Prostate gland (tissue), 2 donors: ENCODE measurements at regions not wholly inside any gene's neighbourhood (a gene's known extent, or its start where the extent isn't known, plus 50 kb on each side); places are given as distances from the start of the nearest gene placed in this dataset.

ENCODE experiments used
- POLR2A ChIP-seq: fragments of 450-650 bp; IDR thresholded peaks from one replicate; pipeline ENCODE4 v1.6.1; 2016; ENCODE audit warnings: antibody characterized with exemption, mild to moderate bottlenecking
- TF ChIP-seq, protein P1 (sequence below), 4 experiments: fragments of 200-600 bp in 2 of 4; fragments of 450-650 bp in 2 of 4; sonication (generic) in 2 of 4; IDR thresholded peaks; 1 replicate in 3 of 4; 2 replicates in 1 of 4; pipeline ENCODE4 v1.5.1; 2016 to 2019; ENCODE audit warnings: antibody characterized with exemption in 4 of 4, mild to moderate bottlenecking in 2 of 4, moderate library complexity in 2 of 4

DNA sequence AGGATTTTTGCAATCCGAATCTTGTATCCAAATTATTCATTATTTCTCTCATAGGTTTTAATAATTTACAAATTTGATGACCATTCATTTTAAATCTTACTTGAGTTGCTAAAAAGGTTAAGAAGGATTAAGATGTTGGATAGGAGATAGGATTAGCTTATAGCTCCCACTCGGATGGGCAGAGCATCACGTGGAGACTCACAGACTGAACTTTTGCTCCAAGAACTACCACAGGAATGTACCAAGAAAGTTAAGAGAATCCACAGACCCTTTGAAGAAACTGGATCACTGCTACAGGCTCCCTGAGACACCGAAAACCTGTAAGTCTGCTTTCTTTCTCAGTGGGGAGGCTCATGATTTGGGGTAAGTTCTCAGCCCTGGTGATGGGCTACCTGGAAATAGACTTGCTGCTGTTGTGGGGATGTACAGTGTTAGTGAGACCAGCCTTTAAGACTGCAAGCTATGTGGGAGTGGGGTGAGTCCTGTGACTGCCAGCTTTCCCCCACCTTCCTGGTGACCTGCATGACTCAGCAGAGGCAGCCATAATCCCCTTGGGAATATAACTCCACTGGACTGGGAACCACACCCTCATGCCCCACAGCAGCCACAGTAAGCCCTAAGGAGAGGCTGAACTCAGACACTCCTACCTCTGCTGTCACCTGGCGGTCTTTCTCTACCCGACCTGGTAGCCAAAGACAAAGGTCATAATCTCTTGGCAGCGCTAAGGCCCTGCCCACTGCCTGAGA, 1458.0 kb downstream of the OLFM4 start:
- no peak for TF ChIP-seq POLR2A
- TF ChIP-seq, protein P1, sequence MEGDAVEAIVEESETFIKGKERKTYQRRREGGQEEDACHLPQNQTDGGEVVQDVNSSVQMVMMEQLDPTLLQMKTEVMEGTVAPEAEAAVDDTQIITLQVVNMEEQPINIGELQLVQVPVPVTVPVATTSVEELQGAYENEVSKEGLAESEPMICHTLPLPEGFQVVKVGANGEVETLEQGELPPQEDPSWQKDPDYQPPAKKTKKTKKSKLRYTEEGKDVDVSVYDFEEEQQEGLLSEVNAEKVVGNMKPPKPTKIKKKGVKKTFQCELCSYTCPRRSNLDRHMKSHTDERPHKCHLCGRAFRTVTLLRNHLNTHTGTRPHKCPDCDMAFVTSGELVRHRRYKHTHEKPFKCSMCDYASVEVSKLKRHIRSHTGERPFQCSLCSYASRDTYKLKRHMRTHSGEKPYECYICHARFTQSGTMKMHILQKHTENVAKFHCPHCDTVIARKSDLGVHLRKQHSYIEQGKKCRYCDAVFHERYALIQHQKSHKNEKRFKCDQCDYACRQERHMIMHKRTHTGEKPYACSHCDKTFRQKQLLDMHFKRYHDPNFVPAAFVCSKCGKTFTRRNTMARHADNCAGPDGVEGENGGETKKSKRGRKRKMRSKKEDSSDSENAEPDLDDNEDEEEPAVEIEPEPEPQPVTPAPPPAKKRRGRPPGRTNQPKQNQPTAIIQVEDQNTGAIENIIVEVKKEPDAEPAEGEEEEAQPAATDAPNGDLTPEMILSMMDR (IDR thresholded peaks at IDR 0.05), result no peak
